ENCODE measurements at regions not wholly inside any gene's neighbourhood (a gene's known extent, or its start where the extent isn't known, plus 50 kb on each side); places are given as distances from the start of the nearest gene placed in this dataset.

DNA sequence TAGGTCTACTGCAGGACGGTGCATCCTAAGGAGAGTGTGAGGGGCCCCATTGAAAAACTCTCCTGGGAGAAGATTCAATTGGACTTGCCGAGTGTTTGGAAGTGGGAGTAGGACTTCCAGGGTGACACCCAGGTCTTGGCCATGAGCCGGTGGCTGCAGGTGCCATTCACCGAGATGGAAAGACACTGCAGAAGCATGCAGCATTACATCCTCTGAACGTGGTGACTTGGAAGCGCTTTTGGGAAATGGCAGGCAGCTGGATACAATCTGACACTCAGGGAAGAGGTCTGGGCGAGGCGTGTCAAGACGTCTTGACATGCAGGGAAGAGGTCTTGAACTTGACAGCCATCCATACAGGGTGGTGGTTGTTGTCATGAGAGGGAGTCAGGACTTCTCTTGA, 126.9 kb downstream of the PAPOLA start:
- Histone ChIP-seq H3K27ac (ENCODE audit: low read depth, low read length) (no peak overlapping the region), H3K36me3 (ENCODE audit: control insufficient read depth, insufficient read depth, low read length) (no peaks in the 10 kb centered on the region), H3K4me1 (ENCODE audit: control insufficient read depth, insufficient read depth, low read length) (no peaks in the 10 kb centered on the region), H3K27me3 (ENCODE audit: control insufficient read depth, insufficient read depth, low read length, poor library complexity, severe bottlenecking) (peaks cover 6% of the 10 kb centered on the region), H3K9me3 (ENCODE audit: control insufficient read depth, low read length) (no peaks in the 10 kb centered on the region), H3K4me3 (ENCODE audit: low read length) (no peak overlapping the region), H3K9ac (ENCODE audit: extremely low read depth, low read length, poor library complexity, severe bottlenecking) (no peak overlapping the region)
- Mint-ChIP-seq H3K9me3 (no peaks in the 10 kb centered on the region), H3K27ac (no peak overlapping the region), H3K27me3 (ENCODE audit: insufficient read depth) (peaks cover 1% of the 10 kb centered on the region), H3K4me3 (no peak overlapping the region), H3K36me3 (ENCODE audit: low read depth) (no peaks in the 10 kb centered on the region), H3K4me1 (no peaks in the 10 kb centered on the region)
- 90 to 91% methylated on average over 8 to 9 of the region's 9 CpGs for WGBS, 2 experiments (ENCODE audit: insufficient coverage in 1 of 2, insufficient read length in 1 of 2)
- TF ChIP-seq, protein P1, sequence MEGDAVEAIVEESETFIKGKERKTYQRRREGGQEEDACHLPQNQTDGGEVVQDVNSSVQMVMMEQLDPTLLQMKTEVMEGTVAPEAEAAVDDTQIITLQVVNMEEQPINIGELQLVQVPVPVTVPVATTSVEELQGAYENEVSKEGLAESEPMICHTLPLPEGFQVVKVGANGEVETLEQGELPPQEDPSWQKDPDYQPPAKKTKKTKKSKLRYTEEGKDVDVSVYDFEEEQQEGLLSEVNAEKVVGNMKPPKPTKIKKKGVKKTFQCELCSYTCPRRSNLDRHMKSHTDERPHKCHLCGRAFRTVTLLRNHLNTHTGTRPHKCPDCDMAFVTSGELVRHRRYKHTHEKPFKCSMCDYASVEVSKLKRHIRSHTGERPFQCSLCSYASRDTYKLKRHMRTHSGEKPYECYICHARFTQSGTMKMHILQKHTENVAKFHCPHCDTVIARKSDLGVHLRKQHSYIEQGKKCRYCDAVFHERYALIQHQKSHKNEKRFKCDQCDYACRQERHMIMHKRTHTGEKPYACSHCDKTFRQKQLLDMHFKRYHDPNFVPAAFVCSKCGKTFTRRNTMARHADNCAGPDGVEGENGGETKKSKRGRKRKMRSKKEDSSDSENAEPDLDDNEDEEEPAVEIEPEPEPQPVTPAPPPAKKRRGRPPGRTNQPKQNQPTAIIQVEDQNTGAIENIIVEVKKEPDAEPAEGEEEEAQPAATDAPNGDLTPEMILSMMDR (conservative IDR thresholded peaks at IDR 0.05) = no peak
- DNase-seq = peak; percentile 18

DNA sequence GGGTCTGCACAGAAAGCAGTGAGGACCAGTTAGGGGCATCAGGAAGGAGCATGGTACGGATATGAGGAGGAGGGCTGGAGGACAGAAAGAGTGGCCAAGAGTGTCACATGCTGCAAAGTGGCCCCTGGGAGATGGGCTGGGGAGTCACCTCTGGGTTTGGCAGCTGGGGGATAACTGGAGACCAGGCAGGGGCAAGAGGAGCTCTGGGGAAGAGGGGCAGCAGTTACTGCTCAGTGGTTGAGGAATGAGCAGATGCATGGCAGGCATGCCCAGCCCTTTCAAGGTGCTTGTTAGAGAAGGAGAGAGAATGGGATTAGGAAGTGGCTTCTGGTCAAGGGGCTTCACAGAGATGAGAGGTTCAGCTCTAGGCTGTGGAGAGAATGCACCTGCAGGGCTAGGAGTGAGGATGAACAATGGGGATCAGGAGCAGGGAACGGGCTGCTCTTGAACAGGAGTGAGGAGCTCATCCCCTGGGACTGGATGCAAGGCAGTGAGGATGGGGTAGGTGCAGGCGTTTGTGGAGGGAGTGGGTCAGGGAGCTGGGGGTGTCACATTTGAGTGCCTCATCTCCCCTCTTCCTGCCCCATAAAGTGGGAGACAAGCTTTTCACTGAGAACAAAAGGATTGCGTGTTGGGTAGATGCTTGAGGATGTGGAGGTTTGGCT, 127.5 kb downstream of the PAPOLA start:
- Mint-ChIP-seq H3K4me1 (no peaks in the 10 kb centered on the region), H3K9me3 (no peaks in the 10 kb centered on the region), H3K27me3 (ENCODE audit: insufficient read depth) (no peaks in the 10 kb centered on the region), H3K36me3 (ENCODE audit: low read depth) (no peaks in the 10 kb centered on the region), H3K4me3 (no peak overlapping the region), H3K27ac (no peak overlapping the region)
- Histone ChIP-seq H3K4me1 (ENCODE audit: control insufficient read depth, insufficient read depth, low read length) (no peaks in the 10 kb centered on the region), H3K9ac (ENCODE audit: extremely low read depth, low read length, poor library complexity, severe bottlenecking) (no peak overlapping the region), H3K36me3 (ENCODE audit: control insufficient read depth, insufficient read depth, low read length) (no peaks in the 10 kb centered on the region), H3K27ac (ENCODE audit: low read depth, low read length) (no peak overlapping the region), H3K9me3 (ENCODE audit: control insufficient read depth, low read length) (no peaks in the 10 kb centered on the region), H3K4me3 (ENCODE audit: low read length) (no peak overlapping the region), H3K27me3 (ENCODE audit: control insufficient read depth, insufficient read depth, low read length, poor library complexity, severe bottlenecking) (peaks cover 6% of the 10 kb centered on the region)
- 63 to 100% methylated on average over 2 to 4 of the region's 4 CpGs for WGBS, 2 experiments (ENCODE audit: insufficient coverage in 1 of 2, insufficient read length in 1 of 2)
- TF ChIP-seq, protein P1 (conservative IDR thresholded peaks at IDR 0.05) = no peak
- DNase-seq = peak; percentile 17

DNA sequence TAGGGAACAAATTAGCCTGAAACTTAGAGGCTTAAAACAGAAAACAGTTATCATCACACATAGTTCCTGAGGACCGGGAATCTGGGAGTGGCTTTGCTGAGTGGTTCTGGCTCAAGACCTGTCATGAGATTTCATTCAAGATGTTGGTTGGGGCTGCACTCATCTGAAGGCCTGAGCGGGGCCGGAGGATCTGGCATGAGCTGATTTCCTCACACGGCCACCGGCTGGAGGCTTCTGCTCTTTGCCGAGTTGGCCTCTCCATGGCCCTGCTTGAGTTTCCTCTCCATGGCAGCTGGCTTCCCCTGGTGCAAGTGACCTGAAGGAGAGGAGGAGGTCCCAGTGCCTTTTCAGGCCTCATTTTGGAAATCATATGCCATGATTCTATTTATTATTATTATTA, 128.1 kb downstream of the PAPOLA start:
- Histone ChIP-seq H3K36me3 (ENCODE audit: control insufficient read depth, insufficient read depth, low read length) (no peaks in the 10 kb centered on the region), H3K4me1 (ENCODE audit: control insufficient read depth, insufficient read depth, low read length) (no peaks in the 10 kb centered on the region), H3K9me3 (ENCODE audit: control insufficient read depth, low read length) (no peaks in the 10 kb centered on the region), H3K9ac (ENCODE audit: extremely low read depth, low read length, poor library complexity, severe bottlenecking) (no peak overlapping the region), H3K27me3 (ENCODE audit: control insufficient read depth, insufficient read depth, low read length, poor library complexity, severe bottlenecking) (peaks cover 6% of the 10 kb centered on the region), H3K27ac (ENCODE audit: low read depth, low read length) (no peak overlapping the region), H3K4me3 (ENCODE audit: low read length) (no peak overlapping the region)
- WGBS, 2 experiments (ENCODE audit: insufficient coverage in 1 of 2, insufficient read length in 1 of 2) = 94% methylated on average over 6 of the region's 6 CpGs; no CpG with 5 or more reads in 1 of the 2 experiments
- no peaks in the 10 kb centered on the region for H3K9me3 Mint-ChIP-seq
- H3K4me1 Mint-ChIP-seq = no peaks in the 10 kb centered on the region
- no peak for DNase-seq
- no peaks in the 10 kb centered on the region for H3K27me3 Mint-ChIP-seq (ENCODE audit: insufficient read depth)
- H3K4me3 Mint-ChIP-seq = no peak overlapping the region
- no peaks in the 10 kb centered on the region for H3K36me3 Mint-ChIP-seq (ENCODE audit: low read depth)
- H3K27ac Mint-ChIP-seq = no peak overlapping the region
- TF ChIP-seq, protein P1 (conservative IDR thresholded peaks at IDR 0.05) = no peak
